GM10248 (cell line): ENCODE measurements at regions not wholly inside any gene's neighbourhood (a gene's known extent, or its start where the extent isn't known, plus 50 kb on each side); places are given as distances from the start of the nearest gene placed in this dataset.

Source experiments
- CTCF ChIA-PET: fragments of 300-600 bp; sonication (Branson Sonifier 250); formaldehyde crosslinking; extraction: SDS; loops from one replicate; lab custom pipeline; 2021; ENCODE audit warnings: antibody characterized with exemption; lab: Yijun Ruan, JAX
- POLR2A ChIA-PET: fragments of 350-650 bp; sonication (Branson Sonifier 250); formaldehyde crosslinking; extraction: SDS; loops from one replicate; lab custom pipeline; 2020; ENCODE audit warnings: antibody characterized with exemption; lab: Yijun Ruan, JAX
- DNase-seq: peaks from one replicate; pipeline ENCODE4 v3.0.0; 2012; ENCODE audit errors: extremely low spot score
- CTCF ChIP-seq: IDR thresholded peaks from 2 replicates; pipeline ENCODE4 v1.5.1; 2012; ENCODE audit warnings: mild to moderate bottlenecking, low read depth; ENCODE audit errors: extremely low read depth, missing control alignments, control extremely low read depth

- CTCF ChIA-PET: no interaction called here
- DNase-seq: no peak
- no peak for TF ChIP-seq CTCF
- POLR2A ChIA-PET: no interaction called here
These were observed 626.6 kb upstream of the TYRP1 start for GRCh38 chr9:12066455-12067035.

- ChIA-PET POLR2A (no interaction called here), CTCF (no interaction called here)
- no peak for DNase-seq
- TF ChIP-seq CTCF: no peak
These were observed 623.8 kb upstream of the TYRP1 start for GRCh38 chr9:12069366-12069765.

- no peak for TF ChIP-seq CTCF
- DNase-seq: no peak
- ChIA-PET CTCF (no interaction called here), POLR2A (no interaction called here)
These were observed 607.8 kb upstream of the TYRP1 start for GRCh38 chr9:12085399-12085798.

GRCh38 chr9:12091865-12092527 is 601.2 kb upstream of the TYRP1 start:
- DNase-seq: no peak
- ChIA-PET POLR2A (no interaction called here), CTCF (interaction anchor here (1.6 kb wide), 1 partner anchor 10 kb away, joined by 4 read pairs; no protein-coding TSS in a partner anchor)
- no peak for TF ChIP-seq CTCF

- no peak for TF ChIP-seq CTCF
- ChIA-PET POLR2A (no interaction called here), CTCF (no interaction called here)
- DNase-seq: no peak
These were observed 599.1 kb upstream of the TYRP1 start for GRCh38 chr9:12094046-12094445.

GRCh38 chr9:12095931-12096330 is 597.3 kb upstream of the TYRP1 start:
- POLR2A ChIA-PET: no interaction called here
- no peak for DNase-seq
- no peak for TF ChIP-seq CTCF
- CTCF ChIA-PET: no interaction called here
